GM19395 (cell line): ENCODE measurements at regions not wholly inside any gene's neighbourhood (a gene's known extent, or its start where the extent isn't known, plus 50 kb on each side); places are given as distances from the start of the nearest gene placed in this dataset.
A peak's percentile ranks its signal among the peaks of the same experiment; 100 is the strongest.

Experiments used
- ATAC-seq: cut with Tn5 transposase; IDR thresholded peaks from one replicate; pipeline ENCODE4 v1.9.1; 2021; ENCODE audit warnings: mild to moderate bottlenecking, moderate library complexity; ENCODE audit not compliant: unreplicated experiment

DNA sequence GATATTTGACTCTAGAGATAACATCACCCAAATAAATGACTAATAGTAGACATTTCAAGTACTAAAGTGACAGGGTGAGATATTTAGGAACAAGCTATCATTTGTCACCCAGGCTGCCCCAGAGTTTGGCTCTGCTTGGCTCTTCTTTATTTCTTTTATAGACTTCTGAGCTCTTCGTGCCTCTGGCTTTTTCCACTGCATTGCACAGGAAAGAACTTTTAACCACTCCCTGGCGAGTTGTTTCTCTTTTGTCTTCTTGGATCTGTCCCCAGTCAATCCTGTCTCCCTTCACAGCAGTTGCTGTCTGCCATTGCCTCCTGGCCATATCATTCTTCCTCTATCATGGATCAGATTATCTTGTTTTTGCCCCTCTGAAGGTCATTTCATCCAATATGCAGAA, 339.2 kb upstream of the DCBLD2 start:
- ATAC-seq = no peak

DNA sequence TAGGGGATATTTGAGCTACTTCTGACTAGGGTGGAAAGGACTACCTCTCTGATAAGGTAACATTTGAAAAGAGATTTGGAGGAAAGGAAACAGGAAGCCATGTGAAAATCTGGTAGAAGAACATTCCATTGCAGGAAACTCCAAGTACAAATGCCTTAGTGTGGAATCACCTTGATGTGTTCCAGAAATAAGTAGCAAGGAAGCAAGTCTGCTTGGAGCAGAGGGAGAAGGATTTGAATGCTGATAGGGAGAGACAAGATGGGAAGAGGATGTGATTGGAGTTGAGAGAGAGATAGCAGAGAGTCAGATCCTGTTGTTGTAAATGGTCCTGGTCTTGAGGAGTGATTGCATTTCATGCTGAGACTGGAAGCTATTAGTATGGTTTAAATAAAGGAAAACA, 335.1 kb upstream of the DCBLD2 start:
- no peak for ATAC-seq

DNA sequence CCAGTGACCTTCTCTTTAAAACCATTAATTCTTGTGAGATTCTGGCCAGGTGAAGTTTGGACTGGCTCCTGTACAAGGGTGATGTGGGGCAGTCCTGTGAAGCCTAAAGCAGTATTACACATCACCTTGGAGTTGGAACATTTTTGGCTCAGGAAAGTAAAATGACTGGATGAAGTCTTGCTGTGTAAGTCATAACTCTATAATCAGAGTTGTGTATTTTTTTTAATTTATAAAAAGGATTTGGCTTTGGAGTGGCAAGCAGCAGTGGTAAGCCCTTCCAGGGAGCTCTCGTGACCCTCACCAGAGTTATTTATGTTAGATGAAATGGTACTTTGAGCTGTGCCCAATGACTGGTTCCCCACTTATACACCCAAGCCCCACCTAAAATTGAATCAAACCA, 331.2 kb upstream of the DCBLD2 start:
- ATAC-seq = no peak

DNA sequence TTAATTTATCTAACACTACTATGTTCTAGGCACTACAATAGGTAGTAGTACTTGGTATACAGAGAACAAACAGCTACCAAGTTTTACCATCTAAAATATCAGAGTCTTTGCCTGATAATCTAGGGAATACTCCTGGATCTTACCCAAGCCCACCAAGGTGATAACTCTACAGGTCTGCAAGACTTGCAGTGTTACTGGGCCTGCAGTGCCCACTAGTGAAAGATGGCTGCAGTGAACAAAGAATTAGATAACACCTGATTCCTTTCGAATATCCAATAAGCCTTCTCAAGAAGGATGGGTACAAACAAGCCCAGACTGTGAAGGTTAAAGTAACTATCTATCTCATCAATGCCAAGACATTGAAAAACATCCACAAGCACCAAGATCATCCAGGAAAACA, 317.0 kb upstream of the DCBLD2 start:
- ATAC-seq = no peak

DNA sequence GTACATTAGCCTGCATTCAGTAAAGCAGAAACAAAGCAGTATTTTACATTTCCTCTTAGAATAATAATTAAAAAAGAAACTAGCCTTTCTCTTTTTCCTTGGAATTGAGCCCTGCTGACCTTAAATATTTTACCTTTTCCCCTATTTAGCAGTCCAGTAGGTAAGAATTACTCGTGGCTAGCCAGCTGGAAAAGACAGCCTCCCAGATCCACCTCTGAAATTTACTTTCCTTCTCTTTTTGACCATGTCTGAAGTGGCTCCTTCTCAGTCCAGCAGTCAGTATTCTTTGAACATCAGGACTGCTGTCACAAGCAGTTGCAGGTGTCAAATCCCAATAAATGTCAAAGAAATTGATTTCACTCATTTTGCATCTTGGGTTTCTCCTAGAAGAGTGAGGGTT, 311.5 kb upstream of the DCBLD2 start:
- no peak for ATAC-seq

DNA sequence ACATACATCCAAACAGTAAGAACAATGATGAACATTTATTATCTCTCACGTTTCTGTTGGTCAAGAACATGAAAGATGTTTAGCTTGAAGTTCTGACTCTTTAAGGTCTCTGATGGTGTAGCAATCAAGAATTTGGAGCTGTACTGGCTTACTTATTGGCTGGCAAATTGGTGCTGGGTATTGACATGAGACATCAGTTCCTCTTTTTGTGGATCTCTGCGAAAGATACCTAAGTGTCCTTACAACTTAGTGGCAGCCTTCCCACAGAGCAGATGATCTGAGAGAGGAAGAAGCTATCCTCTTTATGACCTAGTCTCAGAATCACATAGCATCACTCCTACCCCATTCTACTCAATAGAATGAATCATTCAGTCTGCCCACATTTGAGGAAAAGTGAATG, 309.8 kb upstream of the DCBLD2 start:
- ATAC-seq = no peak

DNA sequence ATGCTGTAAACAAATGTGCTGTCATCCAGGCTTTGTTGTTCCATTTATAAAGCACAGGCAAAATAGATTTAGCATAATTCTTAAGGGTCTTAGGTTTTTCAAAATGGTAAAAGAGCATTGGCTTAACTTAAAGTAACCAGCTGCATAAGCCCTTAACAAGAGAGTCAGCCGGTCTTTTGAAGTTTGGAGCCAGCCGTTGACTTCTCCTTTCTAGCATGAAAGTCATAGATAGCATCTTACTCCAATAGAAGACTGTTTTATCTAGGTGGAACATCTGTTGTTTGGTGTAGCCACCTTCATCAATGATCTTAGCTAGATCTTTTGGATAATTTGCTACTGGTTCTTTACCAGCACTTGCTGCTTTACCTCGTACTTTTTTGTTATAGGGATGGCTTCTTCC, 297.5 kb upstream of the DCBLD2 start:
- ATAC-seq = no peak

DNA sequence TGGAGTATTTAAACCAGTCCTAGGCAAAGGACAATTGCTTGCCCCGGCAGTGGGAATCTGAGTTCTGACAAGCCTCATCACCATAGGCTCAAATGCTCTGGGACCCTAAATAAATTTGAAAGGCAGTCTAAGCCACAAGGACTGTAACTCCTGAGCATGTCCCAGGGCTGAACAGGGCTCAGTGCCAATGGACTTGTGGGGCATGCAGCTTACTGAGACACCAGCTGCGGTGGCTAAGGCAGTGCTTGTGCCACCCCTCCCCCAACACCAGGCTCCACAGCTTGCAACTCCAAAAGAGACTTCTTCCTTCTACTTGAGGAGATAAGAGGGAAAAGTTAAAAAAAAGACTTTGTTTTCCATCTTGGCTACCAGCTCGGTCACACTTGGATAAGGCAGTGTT, 289.7 kb upstream of the DCBLD2 start:
- no peak for ATAC-seq

DNA sequence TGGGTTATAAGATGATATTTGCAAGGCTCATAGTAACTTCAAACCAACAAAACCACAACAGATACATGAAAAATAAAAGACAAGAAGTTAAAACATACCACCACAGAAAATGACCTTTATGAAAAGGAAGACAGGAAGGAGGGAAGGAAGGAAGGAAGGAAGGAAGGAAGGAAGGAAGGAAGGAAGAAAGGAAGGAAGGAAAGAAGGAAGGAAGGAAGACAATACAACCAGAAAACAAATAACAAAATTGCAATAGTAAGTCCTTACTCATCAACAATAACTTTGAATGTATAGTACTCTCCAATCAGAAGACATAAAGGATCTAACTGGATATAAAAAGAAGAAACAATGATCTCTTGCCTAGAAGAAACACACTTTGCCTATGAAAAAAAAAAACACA, 287.4 kb upstream of the DCBLD2 start:
- ATAC-seq = no peak

DNA sequence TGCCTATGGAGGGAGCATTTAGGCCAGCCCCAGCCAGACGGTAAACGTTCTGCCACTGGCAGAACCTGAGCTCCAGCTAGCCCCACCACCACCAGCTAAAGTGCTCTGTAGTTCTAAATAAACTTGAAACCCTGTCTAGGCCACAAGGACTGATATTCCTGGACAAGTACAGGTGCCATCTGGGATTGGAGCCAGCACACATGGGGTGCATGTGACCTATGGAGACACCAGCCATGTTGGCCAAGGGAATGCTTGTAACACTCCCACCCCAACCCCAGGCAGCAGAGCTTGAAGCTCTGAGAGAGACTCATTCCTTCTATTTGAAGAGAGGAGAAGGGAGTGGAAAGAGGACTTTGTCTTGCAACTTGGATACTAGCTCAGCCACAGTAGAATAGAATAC, 284.5 kb upstream of the DCBLD2 start:
- ATAC-seq = no peak

DNA sequence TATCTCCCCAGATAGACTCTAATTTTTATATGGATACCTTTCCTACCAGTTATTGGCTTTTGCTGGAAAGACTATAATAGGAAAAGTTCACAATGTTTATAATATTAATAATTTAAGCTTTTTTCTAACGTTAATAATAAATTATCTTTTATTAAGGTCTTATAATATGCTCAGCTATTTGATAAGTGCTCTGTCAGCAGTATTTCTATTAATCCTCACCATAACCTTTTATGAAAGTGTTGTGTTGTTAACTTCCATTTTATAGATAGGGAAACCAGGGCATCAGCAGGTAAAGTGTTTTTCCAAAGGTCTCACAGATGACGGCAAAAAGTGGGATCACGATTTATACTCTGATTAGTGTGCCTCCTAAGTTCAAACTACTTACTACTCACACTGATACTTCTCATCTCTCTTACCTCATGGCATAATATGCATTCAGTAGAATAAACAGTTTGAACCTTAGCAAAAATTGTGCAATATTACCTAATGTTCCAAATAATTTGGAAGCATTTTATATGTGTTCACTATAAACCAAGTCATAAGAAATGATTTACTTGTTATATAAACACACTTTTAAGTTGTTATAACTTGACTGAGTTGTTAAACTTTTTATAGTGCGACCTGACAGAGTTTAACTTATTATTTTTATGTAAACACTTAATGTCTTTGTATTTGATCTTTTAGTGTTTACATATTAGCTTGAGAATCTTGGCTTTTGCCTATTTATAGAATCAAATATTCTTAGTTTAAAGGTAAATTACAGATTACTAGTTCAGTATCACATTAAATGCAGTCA, 274.9 kb upstream of the DCBLD2 start:
- no peak for ATAC-seq

DNA sequence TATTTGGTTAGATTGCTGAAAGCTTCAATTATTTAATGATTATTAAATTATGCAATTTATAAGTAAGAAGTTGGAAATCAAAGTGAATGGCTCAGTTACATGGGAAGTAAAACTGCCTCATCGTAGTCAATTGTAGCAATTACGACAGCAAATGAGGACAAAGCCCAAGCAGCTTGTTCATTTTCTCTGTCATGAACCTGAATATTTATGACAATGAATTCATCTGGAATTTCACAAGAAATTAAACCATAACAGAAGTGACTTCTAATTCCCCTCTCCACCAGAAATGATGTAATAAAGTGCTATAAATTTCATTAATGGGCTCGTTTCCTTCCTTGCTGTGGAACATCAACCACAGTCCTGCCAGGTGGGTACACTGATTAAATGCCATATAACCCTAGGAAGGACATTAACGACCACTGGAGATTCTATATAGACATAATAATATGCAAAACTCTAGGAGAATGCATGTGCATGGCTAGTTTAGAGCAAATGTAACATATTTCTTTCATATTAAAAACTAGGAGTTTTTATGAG, 273.8 kb upstream of the DCBLD2 start:
- ATAC-seq = no peak

DNA sequence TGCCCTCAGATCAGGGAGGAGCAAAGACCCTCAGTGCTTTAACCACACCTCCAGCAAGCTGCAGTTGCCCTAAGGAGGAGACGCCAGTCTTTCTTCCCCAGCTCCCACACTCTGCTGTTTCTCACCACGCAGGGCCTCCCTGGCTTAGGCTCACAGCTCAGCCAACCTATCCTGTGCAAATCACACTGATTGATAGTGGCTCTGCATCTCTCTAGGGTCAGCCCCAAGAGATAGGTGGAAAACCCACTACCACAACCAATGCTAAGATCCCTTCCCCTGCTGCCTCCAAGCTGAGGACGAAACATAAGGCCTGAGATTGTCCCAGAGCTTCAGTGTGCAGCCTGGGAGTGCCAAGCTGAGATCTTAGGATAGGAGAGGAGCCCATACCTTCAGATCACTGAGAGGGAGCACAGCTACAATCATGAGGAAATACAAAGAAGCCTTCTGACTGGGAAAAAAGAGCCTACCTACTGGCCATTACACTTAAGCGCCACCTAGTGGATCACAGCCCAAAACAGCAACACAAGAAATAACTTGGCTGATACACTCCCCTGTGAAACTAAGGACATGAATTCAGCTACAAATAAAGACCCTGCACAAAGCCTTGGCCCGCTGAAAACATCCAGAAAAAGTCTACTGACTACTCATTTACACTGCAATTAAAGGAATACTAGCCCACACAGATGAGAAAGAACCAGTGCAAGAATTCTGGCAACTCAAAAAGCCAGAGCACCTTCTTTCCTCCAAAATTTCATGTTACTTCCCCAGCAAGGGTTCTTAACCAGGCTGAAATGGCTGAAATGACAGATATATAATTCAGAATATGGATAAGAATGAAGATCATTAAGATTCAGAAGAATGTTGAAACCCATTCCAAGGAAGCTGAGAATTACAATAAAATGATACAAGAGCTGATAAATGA, 271.5 kb upstream of the DCBLD2 start:
- peak; percentile 80 for ATAC-seq

DNA sequence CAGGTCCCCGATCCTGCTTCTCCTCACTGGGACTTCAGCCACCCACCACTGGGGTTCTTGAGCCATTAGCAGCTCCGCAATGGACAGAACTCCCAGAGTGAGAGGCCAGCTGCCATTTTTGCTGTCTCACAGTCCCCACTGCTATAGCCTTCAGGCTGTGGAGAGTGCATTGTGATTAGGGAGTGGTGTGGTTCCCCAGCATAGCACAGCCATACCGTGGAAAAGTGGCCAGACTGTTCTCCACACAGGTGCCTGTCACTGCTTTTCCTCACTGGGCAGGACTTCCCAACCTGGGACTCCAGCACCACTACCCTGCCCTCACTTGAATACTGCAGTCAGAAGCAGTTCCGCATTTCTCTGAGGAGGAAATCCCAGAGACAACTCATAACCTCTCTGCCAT, 270.3 kb upstream of the DCBLD2 start:
- ATAC-seq = no peak

DNA sequence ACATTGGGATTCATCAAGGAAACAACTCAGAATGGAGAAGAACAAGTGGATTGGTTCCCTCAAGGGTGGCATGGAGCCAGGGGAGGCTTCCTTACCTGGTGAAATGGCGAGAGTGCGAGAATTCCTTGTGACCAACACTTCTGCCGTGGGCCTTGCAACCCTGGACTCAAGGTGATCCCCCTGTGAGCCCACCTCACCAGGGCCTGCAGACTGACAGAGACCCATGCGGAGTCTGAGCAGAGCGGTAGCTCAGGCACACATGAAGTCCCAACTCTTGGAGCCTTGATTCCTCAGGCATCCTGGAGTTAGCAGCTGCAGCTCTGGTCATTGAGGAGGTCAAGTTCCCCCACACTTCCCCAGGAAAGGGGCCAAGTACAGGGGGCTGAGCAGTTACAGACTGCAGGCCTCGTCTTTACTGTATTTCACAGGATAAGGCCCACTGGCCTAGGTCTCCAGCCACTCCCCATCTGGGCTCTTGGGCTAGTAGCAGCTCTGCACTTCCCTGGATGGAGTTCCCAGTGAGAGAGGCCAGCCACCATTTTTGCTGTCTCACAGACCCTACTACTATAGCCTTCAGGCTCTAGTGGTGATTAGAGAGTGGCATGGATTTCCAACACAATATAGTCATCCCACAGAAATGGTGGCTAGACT, 269.5 kb upstream of the DCBLD2 start:
- ATAC-seq = no peak

DNA sequence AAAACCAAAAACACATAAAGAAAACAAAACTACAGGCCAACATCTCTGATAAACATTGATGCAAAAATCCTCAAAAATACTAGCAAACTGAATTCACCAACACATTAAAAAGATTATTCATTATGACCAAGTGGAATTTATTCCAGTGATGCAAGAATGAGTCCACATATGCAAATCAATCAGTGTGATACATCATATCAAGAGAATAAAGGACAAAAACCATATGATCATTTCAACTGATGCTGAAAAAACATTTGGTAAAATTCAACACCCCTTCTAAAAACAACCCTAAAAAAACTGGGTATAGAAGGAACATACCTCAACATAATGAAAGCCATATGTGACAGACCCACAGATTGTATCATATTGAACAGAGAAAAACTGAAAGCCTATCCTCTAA, 265.6 kb upstream of the DCBLD2 start:
- no peak for ATAC-seq

DNA sequence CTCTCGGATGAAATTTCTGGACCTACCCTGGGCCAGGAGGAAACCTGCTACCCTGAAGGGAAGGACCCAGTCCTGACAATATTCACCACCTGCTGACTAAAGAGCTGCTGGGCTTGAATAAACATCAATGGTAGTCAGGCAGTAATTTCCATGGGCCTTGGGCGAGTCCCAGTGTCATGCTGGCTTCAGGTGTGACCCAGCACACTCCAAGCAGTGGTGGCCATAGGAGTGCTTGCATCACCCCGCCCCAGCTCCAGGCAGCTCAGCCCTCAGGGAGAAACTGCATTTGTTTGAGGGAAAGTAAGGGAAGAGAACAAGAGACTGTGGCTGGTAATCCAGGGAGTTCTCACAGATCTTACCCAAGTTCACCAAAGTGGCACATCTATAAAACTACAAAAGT, 261.8 kb upstream of the DCBLD2 start:
- no peak for ATAC-seq

DNA sequence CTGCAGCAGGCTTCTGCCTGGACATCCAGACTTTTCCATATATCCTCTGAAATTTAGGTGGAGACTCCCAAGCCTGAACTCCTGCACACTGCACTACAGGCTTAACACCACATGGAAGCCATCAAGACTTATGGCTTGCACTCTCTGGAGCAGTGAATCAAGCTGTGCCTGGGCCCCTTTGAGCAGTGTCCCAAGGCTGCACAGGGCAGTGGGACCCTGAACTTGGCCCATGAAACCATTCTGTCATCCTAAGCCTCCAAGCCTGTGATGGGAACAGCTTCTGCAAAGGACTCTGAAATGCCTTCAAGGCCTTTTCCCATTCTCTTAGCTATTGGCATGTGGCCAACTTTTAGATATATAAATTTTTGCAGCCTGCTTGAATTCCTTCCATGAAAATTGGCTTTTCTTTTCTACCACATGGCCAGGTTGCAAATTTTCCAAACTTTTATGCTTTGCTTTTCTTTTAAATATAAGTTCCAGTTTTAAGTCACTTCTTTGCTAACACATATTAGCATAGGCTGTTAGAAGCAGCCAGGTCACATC, 257.8 kb upstream of the DCBLD2 start:
- no peak for ATAC-seq

DNA sequence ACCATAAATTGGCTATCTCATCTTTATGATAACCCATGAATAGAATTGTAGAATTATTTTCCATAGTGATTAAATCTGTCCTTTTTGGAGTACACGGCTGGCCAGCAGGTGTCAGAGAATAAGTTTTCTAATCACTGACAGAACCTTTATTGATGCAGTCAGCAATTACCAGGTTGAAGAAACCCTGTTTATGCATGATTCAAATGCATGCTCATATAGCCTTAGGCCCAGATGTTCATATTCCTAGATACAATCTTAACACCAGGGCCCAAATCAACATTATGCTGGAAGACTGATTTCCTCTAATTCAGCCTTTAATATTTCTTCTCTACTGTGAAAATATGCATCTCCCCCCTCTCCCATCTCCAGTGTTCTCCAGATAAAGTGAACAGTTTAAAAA, 243.5 kb upstream of the DCBLD2 start:
- no peak for ATAC-seq

DNA sequence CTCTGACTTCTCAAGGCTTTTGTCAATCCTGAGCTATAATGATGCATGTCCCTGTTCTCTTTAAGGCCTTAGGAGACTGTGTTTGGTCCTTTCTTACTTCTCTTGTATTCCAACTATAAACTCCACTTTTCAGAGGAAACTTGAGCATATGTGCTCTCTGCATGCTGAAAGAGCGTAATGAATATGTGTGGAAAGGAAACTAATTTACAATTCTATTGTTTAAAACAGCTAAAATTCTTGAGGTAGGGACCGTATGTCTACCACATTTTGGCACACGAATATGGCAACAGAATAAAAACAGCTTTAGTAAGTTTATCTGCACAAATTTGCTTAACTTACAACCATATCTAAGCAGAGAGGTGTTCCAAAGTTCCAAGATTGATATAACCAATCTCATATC, 242.0 kb upstream of the DCBLD2 start:
- ATAC-seq = no peak

DNA sequence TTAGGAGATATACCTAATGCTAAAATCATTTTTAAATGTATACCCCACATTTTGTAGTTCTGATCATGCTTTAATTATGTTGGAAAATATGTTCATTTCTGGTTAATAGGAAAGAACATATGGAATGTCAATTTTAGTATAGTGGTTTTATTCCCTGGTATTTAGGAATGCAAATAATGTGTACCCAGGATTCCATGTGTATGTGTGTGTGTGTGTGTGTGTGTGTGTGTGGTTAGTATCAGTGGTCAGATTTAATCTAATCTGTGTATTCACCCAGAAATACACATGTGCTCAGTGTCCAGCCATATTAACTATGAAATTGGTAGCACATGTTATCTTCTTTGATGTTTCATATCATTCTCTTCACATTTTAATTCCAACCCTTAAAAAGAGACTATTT, 233.5 kb upstream of the DCBLD2 start:
- ATAC-seq = no peak
